T-helper 2 cell treated with Interferon-gamma antibody and Interleukin-4, amounts not matched to agents 5 μg/mL and 100 μg/mL, for 36 hours (primary cell): ENCODE measurements at regions not wholly inside any gene's neighbourhood (a gene's known extent, or its start where the extent isn't known, plus 50 kb on each side); places are given as distances from the start of the nearest gene placed in this dataset.

Experiments used
- DNase-seq: peaks from one replicate; pipeline ENCODE4 v3.0.0; 2021; ENCODE audit warnings: low spot score
- H3K27ac Mint-ChIP-seq: one replicate; pipeline ENCODE4 v1.8.0; 2021; ENCODE audit warnings: mild to moderate bottlenecking, mixed read lengths
- H3K27me3 Mint-ChIP-seq: one replicate; pipeline ENCODE4 v1.8.0; 2021; ENCODE audit warnings: low read depth, mixed read lengths
- H3K36me3 Mint-ChIP-seq: one replicate; pipeline ENCODE4 v1.8.0; 2021; ENCODE audit warnings: low read depth, mixed read lengths
- H3K4me1 Mint-ChIP-seq: one replicate; pipeline ENCODE4 v1.8.0; 2021; ENCODE audit warnings: low read depth, mixed read lengths
- H3K4me3 Mint-ChIP-seq: one replicate; pipeline ENCODE4 v1.8.0; 2022; ENCODE audit warnings: mild to moderate bottlenecking, moderate library complexity, mixed read lengths
- H3K9me3 Mint-ChIP-seq: one replicate; pipeline ENCODE4 v1.8.0; 2021; ENCODE audit warnings: mixed read lengths

DNA sequence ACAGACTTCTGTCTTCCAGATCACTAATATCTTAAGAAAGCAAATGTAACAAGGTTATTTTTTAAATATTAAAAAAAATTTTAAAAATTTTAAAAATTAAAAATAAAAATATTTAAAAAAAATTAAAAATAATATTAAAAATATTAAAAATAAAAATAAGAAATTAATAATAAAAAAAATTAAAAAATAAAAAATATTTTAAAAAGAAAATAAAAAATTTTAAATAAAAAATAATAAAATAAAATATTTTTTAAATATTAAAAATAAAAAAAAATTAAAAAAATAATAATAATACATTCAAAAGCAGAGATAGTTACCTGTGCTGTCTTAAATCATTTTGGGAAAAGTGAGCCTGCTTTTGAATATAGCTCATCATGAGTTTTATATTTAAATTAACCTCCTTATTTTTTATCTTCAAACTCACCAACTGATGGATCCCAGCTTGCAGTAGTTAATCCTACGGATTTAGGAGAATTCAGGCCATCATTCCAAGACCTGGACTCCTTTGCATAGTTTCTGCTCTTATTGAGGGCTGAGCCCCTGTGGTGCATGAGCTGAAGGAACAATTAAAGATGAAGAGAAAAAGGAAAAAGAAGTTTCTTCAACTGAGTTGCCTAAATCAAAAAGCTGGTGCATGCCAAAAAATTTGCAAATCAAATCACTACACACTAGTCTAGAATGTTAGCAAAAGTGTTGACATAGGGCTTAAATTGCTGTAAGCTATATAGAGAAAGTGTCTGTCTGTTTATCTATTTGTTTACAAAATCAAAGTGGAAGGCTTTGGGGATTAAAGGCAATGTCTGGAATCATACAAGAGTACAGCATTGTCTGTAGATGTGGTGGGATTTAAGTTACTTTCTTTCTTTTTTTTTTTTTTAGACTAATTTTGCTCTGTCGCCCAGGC lies 50.5 kb upstream of the ZNF438 start:
- H3K27me3 Mint-ChIP-seq: no peaks in the 10 kb centered on the region
- H3K27ac Mint-ChIP-seq: no peak overlapping the region
- H3K4me1 Mint-ChIP-seq: peaks cover 7% of the 10 kb centered on the region
- H3K9me3 Mint-ChIP-seq: no peaks in the 10 kb centered on the region
- H3K4me3 Mint-ChIP-seq: no peak overlapping the region
- DNase-seq: no peak
- H3K36me3 Mint-ChIP-seq: no peaks in the 10 kb centered on the region

DNA sequence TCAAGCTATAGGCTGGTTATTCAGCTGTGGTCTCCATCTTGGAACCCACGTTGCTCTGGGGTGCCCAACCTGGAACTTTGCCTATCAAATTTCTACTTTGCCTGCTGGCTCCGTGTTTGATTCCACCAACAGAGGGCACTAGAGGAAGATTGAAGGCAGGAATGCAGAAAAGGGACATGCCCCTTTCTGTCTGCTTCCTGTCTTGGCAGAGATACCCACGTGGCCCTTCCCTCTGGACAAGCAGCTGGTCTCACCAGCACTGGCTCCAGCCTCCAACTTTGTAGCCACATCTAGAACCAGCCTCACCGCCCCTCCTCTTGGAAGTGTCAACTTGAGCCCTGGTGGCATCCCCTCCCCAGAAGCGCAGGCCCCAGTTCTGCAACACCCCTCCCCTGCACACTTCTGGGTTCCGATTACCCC lies 52.1 kb upstream of the ZNF438 start:
- Mint-ChIP-seq H3K4me3 (no peak overlapping the region), H3K36me3 (no peaks in the 10 kb centered on the region), H3K27me3 (no peaks in the 10 kb centered on the region), H3K4me1 (peaks cover 13% of the 10 kb centered on the region), H3K9me3 (no peaks in the 10 kb centered on the region), H3K27ac (no peak overlapping the region)
- DNase-seq: peak; percentile 64

DNA sequence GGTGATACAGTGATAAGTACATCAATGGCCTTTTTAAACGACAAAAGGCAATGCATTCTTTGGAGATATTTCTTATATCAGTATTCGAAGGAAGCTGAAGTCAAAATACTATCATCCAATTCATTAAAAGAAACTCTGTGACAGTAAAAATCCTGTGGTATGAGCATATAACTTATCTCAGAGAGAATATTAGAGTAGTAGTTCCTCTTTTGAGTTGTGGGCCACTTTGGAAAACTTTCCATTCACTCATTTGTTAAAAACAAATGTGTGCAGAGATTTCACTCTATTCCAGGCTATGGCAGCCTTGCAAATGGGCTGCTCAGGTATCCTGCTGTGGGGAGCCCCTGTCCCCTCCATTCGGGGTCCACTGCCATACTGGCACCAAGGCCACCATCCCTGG lies 55.3 kb upstream of the ZNF438 start:
- H3K27me3 Mint-ChIP-seq: no peaks in the 10 kb centered on the region
- no peaks in the 10 kb centered on the region for H3K36me3 Mint-ChIP-seq
- H3K4me3 Mint-ChIP-seq: no peak overlapping the region
- DNase-seq: no peak
- H3K27ac Mint-ChIP-seq: no peak overlapping the region
- H3K4me1 Mint-ChIP-seq: peaks cover 29% of the 10 kb centered on the region
- H3K9me3 Mint-ChIP-seq: no peaks in the 10 kb centered on the region

DNA sequence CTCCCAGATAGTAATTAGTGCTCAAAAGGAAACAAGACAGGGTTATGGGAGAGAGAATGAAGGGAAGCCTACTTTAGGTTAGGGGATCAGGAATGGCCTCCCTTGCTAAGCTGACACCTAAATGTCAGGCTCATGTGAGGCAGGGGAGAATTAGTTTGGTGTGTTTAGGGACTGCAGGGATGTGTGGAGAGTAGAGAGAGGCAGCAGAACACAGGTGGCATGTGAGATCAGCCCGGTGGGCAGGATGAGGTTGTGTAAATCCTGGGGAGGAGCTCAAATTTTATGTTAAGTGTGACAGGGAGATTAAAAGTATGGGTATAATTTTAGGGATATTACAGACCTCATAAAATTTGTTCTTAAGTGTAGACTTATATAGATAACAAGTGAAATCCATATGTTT lies 56.2 kb upstream of the ZNF438 start:
- peaks cover 32% of the 10 kb centered on the region for H3K4me1 Mint-ChIP-seq
- no peaks in the 10 kb centered on the region for H3K36me3 Mint-ChIP-seq
- H3K27ac Mint-ChIP-seq: no peak overlapping the region
- H3K9me3 Mint-ChIP-seq: no peaks in the 10 kb centered on the region
- DNase-seq: no peak
- H3K27me3 Mint-ChIP-seq: no peaks in the 10 kb centered on the region
- no peak overlapping the region for H3K4me3 Mint-ChIP-seq

DNA sequence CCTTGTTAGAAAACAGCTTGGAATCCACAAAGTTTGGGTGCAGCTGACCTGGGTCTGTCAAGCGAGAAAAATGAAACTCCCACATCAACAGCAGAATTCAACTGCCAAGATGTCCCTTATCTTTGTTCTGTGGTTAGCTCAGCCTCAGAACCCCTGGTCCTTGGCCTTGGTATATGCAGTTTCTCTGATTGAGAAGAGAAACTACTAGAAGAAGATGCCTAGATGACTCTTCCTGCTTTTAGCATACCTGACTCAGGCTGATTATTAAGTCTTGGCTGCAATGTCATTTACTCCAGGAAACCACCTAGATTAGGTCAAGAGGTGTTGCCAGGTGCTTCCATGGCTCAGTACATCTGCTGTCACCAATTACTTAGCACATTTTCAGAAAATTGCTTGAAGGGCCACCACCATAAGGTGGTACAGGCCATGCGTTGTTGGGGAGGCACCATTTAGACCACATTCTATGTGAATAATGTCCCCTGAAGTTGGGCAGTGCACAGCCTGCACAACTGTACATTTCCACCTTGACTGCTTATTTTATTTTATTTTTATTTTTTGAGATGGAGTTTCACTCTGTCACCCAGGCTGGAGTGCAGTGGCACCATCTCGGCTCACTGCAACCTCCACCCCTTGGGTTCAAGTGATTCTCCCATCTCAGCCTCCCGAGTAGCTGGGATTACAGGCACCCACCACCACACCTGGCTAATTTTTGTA lies 59.4 kb upstream of the ZNF438 start:
- Mint-ChIP-seq H3K4me3 (peak overlapping the region; percentile 68), H3K36me3 (no peaks in the 10 kb centered on the region), H3K4me1 (peaks cover 34% of the 10 kb centered on the region), H3K9me3 (no peaks in the 10 kb centered on the region), H3K27me3 (no peaks in the 10 kb centered on the region), H3K27ac (peak overlapping the region; percentile 88)
- peak; percentile 64 for DNase-seq

DNA sequence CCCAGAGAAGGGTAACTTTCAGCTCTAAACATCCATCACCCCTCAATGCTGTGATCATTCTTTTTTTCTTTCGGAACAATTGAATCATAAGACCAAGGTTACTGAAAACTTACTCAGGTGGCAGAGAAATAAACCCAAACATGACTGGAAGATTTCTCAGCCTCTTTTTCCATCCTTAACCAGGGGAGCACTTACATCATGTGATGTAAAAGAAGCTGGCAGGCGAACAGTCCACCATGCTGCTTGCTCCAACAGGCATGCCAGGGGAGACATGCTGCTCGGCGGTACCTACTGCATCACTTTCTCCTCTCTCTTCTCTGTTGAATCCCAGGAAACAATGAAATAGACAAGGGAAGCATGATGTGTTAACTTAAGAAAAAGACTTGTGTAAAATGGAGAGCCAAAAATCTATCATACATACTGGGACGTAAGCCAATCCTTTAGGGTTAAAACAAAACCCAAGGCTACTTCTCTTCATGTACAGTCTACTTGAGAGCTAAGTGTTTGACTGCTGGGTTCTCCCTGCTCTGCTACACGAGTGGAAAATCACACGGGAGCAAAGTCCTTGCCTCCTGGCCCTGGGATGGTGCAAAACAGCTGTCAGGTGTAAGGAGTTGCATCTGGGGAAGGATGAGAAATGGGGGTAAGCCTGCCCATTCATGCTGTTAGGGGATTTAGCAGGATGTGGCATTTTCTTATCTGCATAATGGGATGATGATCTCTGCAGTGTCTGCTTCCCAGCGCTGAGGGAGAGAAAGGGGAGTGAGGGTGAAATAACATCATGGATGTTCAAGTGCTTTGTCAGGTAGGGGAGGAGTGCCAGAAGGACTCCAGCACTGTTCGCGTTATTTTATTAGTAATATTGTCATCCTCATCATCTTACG lies 64.3 kb upstream of the ZNF438 start:
- H3K9me3 Mint-ChIP-seq: no peaks in the 10 kb centered on the region
- H3K4me3 Mint-ChIP-seq: no peak overlapping the region
- no peaks in the 10 kb centered on the region for H3K27me3 Mint-ChIP-seq
- no peak for DNase-seq
- H3K36me3 Mint-ChIP-seq: no peaks in the 10 kb centered on the region
- no peak overlapping the region for H3K27ac Mint-ChIP-seq
- H3K4me1 Mint-ChIP-seq: peaks cover 45% of the 10 kb centered on the region

DNA sequence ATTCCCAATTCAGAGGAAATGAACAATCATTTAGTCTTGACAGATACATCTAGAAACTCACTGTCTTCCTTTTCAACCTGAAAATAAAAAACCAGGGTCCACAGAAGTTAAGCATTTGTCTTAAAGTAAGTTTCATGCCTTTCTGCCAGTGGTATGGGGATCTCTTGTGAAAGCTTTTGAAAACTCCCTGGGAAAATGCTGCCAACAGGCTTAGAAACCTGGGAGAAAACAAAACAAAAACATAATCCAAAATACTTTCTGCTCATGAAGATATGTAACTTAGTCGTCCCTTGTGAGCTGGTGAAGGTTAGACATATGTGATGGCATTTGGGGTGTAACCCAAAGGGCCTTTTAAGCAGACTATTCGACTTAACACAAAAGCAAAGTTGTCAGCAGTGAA lies 66.4 kb upstream of the ZNF438 start:
- H3K27ac Mint-ChIP-seq: no peak overlapping the region
- H3K4me1 Mint-ChIP-seq: peaks cover 50% of the 10 kb centered on the region
- no peaks in the 10 kb centered on the region for H3K9me3 Mint-ChIP-seq
- H3K4me3 Mint-ChIP-seq: no peak overlapping the region
- no peaks in the 10 kb centered on the region for H3K27me3 Mint-ChIP-seq
- no peaks in the 10 kb centered on the region for H3K36me3 Mint-ChIP-seq
- DNase-seq: no peak

DNA sequence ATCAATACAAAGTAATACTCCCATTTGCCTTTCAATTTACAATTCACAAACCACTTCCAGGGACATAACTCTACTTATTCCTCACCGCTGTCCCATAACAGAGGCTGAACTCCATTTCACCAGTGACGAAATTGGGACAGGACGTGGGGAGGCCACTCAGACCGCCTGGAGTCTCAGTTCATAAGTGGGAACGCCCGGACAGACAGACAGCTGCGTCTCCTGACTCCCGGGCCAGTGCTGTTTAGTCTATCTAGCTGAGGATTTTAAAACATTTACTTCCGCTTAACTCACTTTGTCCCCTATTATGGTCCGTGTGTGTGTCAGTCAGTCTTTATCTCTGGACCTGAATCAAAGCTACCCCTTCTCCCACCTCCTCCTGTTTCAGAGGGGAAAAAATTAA lies 67.4 kb upstream of the ZNF438 start:
- H3K27ac Mint-ChIP-seq: no peak overlapping the region
- H3K9me3 Mint-ChIP-seq: no peaks in the 10 kb centered on the region
- H3K4me1 Mint-ChIP-seq: peaks cover 49% of the 10 kb centered on the region
- no peak for DNase-seq
- H3K36me3 Mint-ChIP-seq: no peaks in the 10 kb centered on the region
- no peak overlapping the region for H3K4me3 Mint-ChIP-seq
- H3K27me3 Mint-ChIP-seq: no peaks in the 10 kb centered on the region

DNA sequence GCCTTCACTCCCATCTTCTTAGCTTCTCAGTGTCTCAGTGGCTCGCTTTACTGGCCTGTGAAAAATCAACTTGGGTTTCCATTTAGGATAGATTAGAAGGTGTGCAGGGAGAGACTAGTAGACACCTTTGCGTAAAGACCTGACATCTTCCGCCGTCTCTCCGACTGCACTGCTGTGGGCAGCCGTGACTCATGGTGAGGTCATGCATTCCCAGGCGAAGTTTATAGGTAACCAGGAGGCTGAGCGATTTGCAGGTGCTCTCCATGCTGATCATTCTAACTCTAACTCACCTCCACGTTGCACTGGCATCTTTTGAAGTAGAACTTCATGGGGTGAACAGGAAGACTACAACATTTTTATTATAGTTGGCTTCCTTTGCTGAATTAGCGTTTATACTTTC lies 68.0 kb upstream of the ZNF438 start:
- H3K9me3 Mint-ChIP-seq: no peaks in the 10 kb centered on the region
- no peaks in the 10 kb centered on the region for H3K36me3 Mint-ChIP-seq
- peak overlapping the region; percentile 7 for H3K4me3 Mint-ChIP-seq
- H3K4me1 Mint-ChIP-seq: peaks cover 54% of the 10 kb centered on the region
- H3K27ac Mint-ChIP-seq: no peak overlapping the region
- DNase-seq: peak; percentile 42
- H3K27me3 Mint-ChIP-seq: no peaks in the 10 kb centered on the region

DNA sequence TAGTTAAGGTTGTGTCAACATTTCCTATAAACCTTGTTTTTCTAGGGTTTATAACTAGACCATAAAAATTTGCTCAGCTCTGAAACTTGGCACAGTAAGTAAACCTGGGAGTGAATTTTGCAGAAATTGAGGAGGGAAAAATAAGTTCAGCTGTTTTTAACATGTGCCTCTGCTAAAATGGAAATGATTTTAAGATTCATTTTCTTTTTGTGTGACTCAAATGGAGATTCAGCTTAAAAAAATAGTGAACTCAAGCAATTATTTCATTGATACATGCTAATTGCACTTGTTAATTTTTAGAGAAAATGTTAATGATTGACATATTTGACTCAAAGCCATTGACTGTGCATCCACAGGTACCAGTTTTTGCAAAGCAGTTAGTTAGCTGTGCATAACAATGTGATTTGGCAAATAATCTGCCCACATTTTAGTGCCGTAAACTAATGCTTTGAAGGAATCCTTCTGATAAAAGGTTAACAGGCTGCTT lies 68.5 kb upstream of the ZNF438 start:
- no peak for DNase-seq
- H3K4me3 Mint-ChIP-seq: peak overlapping the region; percentile 7
- no peaks in the 10 kb centered on the region for H3K27me3 Mint-ChIP-seq
- H3K27ac Mint-ChIP-seq: no peak overlapping the region
- H3K9me3 Mint-ChIP-seq: no peaks in the 10 kb centered on the region
- peaks cover 57% of the 10 kb centered on the region for H3K4me1 Mint-ChIP-seq
- no peaks in the 10 kb centered on the region for H3K36me3 Mint-ChIP-seq

DNA sequence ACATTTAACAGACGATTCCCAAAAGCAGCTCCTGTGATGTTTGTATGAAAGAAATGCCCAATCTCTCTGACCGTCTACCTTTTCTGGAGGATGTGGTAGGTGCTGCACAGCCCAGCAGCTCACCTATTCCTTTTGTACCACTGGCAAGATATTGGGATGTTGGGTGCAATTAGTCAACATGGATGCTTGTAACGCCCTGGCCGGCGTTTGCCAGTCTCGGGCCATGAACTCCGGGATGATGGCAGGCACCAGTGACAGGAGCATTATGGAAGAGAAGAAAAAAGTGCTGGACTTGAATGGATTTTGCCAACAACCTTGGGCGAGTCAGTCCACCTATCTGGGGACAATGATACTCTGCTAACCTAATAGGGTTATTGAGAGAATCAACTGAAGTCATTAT lies 69.0 kb upstream of the ZNF438 start:
- Mint-ChIP-seq H3K36me3 (no peaks in the 10 kb centered on the region), H3K9me3 (no peaks in the 10 kb centered on the region), H3K4me3 (peak overlapping the region; percentile 74), H3K27me3 (no peaks in the 10 kb centered on the region), H3K27ac (peak overlapping the region; percentile 86), H3K4me1 (peaks cover 58% of the 10 kb centered on the region)
- no peak for DNase-seq

DNA sequence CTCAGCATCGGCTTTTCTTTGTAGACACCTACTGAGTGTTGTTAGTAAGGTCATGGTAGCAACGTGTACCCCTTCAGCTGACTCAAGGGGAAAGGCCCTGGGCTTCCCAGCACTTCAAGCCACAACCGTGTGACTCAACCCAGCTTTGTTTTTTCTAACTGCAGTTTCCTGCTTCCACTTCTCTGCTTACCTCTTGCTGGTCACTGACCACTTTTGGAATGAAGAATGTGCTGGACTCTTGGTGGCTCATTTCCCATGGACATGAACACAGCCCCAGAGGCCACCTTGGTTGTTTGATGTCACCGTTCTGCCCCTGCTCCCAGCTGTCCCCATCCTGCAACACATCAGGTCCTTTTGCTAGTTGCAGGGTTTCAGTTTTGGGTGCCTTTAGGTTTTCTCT lies 69.5 kb upstream of the ZNF438 start:
- Mint-ChIP-seq H3K27ac (peak overlapping the region; percentile 86), H3K4me3 (peak overlapping the region; percentile 74), H3K27me3 (no peaks in the 10 kb centered on the region), H3K9me3 (no peaks in the 10 kb centered on the region), H3K36me3 (no peaks in the 10 kb centered on the region), H3K4me1 (peaks cover 53% of the 10 kb centered on the region)
- peak; percentile 84 for DNase-seq

DNA sequence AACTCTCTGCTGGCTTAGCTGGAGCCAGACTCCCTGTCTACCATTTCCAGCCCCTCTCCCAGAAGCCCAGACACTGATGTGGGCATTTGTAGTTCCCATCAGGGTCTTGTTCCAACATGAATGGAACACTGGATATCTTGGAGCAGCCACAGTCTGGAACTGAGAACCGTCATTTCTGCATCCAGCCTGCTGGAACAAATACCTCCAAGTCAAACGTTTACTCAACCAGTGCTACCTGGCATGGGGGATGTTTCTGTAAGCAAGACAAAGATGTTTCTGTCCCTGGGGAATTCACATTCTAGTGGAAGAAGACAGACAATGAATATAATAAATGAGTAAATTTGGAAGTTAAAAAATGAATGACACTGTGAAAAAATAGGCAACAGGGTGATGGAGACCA lies 70.8 kb upstream of the ZNF438 start:
- H3K4me3 Mint-ChIP-seq: no peak overlapping the region
- no peaks in the 10 kb centered on the region for H3K27me3 Mint-ChIP-seq
- no peak for DNase-seq
- no peaks in the 10 kb centered on the region for H3K9me3 Mint-ChIP-seq
- H3K36me3 Mint-ChIP-seq: no peaks in the 10 kb centered on the region
- peak overlapping the region; percentile 70 for H3K27ac Mint-ChIP-seq
- peaks cover 44% of the 10 kb centered on the region for H3K4me1 Mint-ChIP-seq
